ENCODE measurements at regions not wholly inside any gene's neighbourhood (a gene's known extent, or its start where the extent isn't known, plus 50 kb on each side); places are given as distances from the start of the nearest gene placed in this dataset.

DNA sequence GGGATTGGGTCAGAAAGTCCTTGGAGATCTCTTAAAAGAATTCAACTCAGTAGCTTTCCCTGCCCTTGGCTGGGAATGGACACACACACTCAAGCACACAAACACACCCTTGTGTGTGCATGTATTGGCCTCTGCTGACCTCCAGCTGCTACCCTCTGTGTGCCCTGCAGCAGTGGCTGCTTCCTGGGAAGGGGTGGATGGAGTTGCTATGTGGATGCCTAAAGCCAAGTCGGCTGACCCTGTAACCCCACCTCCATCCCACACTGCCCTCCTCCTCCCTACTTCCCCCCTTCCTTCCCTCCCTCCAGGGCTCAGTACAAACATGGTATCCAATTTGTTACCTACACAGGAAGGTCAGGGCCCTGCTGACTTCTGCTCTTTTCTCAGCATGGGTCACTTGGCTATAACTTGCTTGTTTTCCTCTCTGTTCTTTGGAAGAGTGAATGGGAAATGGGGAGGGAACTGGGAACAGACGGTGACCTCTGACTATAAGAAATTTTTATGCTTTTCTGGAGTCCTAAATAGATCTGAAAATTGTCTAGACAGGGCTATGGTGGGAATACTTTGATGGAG, 351.6 kb upstream of the TBX3 start:
- Histone ChIP-seq H3K4me1 (no peaks in the 10 kb centered on the region), H3K27me3 (no peaks in the 10 kb centered on the region), H3K27ac (no peak overlapping the region), H3K4me3 (no peak overlapping the region), H3K9me3 (no peaks in the 10 kb centered on the region), H3K36me3 (no peaks in the 10 kb centered on the region)
- in situ Hi-C loops (cut with MboI; ENCODE audit: low sequenced_read_pairs in 4 of 4): no loop called here
- TF ChIP-seq POLR2A (IDR thresholded peaks at IDR 0.05): no peak
- TF ChIP-seq, protein P1, sequence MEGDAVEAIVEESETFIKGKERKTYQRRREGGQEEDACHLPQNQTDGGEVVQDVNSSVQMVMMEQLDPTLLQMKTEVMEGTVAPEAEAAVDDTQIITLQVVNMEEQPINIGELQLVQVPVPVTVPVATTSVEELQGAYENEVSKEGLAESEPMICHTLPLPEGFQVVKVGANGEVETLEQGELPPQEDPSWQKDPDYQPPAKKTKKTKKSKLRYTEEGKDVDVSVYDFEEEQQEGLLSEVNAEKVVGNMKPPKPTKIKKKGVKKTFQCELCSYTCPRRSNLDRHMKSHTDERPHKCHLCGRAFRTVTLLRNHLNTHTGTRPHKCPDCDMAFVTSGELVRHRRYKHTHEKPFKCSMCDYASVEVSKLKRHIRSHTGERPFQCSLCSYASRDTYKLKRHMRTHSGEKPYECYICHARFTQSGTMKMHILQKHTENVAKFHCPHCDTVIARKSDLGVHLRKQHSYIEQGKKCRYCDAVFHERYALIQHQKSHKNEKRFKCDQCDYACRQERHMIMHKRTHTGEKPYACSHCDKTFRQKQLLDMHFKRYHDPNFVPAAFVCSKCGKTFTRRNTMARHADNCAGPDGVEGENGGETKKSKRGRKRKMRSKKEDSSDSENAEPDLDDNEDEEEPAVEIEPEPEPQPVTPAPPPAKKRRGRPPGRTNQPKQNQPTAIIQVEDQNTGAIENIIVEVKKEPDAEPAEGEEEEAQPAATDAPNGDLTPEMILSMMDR (IDR thresholded peaks at IDR 0.05 in 4 of 5, conservative IDR thresholded peaks at IDR 0.05 in 1 of 5): no peak
- ATAC-seq (no peak), DNase-seq (peak in 1 of 2 donors; percentile 9)
- intact Hi-C loops (cut with DNase I; ENCODE audit: low total_unique reads): no loop called here

DNA sequence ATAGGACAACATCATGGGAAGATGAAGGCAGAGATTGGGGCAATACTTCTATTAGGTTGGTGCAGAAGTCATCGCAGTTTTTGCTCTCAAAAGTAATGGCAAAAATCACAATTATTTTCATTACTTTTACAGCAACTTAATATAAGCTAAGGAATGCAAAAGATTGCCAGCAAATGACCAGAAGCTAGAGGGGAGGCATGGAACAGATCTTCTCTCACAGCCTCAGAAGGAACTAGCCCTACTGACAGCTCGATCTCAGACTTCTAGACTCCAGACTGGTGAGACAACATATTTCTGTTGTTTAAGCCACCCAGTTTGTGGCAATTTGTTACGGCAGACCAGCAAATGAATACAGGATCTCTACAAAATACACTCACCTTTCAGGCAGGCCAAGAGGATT, 348.5 kb upstream of the TBX3 start:
- TF ChIP-seq POLR2A (IDR thresholded peaks at IDR 0.05): no peak
- TF ChIP-seq, protein P1 (IDR thresholded peaks at IDR 0.05 in 4 of 5, conservative IDR thresholded peaks at IDR 0.05 in 1 of 5): no peak
- intact Hi-C loops (cut with DNase I; ENCODE audit: low total_unique reads): no loop called here
- in situ Hi-C loops (cut with MboI; ENCODE audit: low sequenced_read_pairs in 4 of 4): no loop called here
- Histone ChIP-seq H3K4me3 (no peak overlapping the region), H3K27ac (no peak overlapping the region), H3K9me3 (no peaks in the 10 kb centered on the region), H3K36me3 (no peaks in the 10 kb centered on the region), H3K4me1 (no peaks in the 10 kb centered on the region), H3K27me3 (no peaks in the 10 kb centered on the region)
- ATAC-seq (no peak), DNase-seq (no peak)

DNA sequence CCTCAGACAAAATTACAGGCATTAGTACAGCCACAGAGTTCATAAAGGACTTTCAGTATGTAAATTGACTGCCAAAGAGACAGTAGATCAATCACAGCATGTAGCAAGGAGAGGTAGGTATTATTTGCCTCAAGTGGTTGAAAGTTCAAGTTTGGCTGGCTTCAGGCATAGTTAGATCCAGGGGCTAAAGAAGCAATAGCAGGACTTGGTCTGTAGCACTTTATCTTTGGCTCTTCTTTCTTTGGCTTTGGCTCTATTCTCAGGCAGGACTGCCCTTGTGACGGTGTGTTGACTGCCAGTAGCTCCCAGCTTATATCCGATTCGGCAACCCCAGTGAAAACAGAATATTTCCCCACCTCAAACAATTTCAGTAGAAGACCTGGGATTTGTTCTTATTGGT, 346.0 kb upstream of the TBX3 start:
- no peaks in the 10 kb centered on the region for H3K4me1 ChIP-seq
- intact Hi-C loops (cut with DNase I; ENCODE audit: low total_unique reads) (no loop called here), in situ Hi-C loops (cut with MboI; ENCODE audit: low sequenced_read_pairs in 4 of 4) (no loop called here)
- H3K9me3 ChIP-seq: no peaks in the 10 kb centered on the region
- H3K27me3 ChIP-seq: no peaks in the 10 kb centered on the region
- ATAC-seq (no peak), DNase-seq (no peak)
- no peak overlapping the region for H3K27ac ChIP-seq
- H3K4me3 ChIP-seq: no peak overlapping the region
- no peaks in the 10 kb centered on the region for H3K36me3 ChIP-seq
- TF ChIP-seq, protein P1 (IDR thresholded peaks at IDR 0.05 in 4 of 5, conservative IDR thresholded peaks at IDR 0.05 in 1 of 5): no peak
- no peak for TF ChIP-seq POLR2A (IDR thresholded peaks at IDR 0.05)

GRCh38 chr12:115024531-115024930, 340.6 kb upstream of the TBX3 start:
- ATAC-seq (no peak), DNase-seq (no peak)
- TF ChIP-seq POLR2A (IDR thresholded peaks at IDR 0.05): no peak
- TF ChIP-seq, protein P1 (IDR thresholded peaks at IDR 0.05 in 4 of 5, conservative IDR thresholded peaks at IDR 0.05 in 1 of 5): no peak
- in situ Hi-C loops (cut with MboI; ENCODE audit: low sequenced_read_pairs in 4 of 4): no loop called here
- Histone ChIP-seq H3K27ac (no peak overlapping the region), H3K4me1 (no peaks in the 10 kb centered on the region), H3K9me3 (no peaks in the 10 kb centered on the region), H3K4me3 (no peak overlapping the region), H3K27me3 (no peaks in the 10 kb centered on the region), H3K36me3 (no peaks in the 10 kb centered on the region)
- intact Hi-C loops (cut with DNase I; ENCODE audit: low total_unique reads): no loop called here

Data from gastrocnemius medialis (tissue), 4 donors.